ENCODE measurements at regions not wholly inside any gene's neighbourhood (a gene's known extent, or its start where the extent isn't known, plus 50 kb on each side); places are given as distances from the start of the nearest gene placed in this dataset.

DNA sequence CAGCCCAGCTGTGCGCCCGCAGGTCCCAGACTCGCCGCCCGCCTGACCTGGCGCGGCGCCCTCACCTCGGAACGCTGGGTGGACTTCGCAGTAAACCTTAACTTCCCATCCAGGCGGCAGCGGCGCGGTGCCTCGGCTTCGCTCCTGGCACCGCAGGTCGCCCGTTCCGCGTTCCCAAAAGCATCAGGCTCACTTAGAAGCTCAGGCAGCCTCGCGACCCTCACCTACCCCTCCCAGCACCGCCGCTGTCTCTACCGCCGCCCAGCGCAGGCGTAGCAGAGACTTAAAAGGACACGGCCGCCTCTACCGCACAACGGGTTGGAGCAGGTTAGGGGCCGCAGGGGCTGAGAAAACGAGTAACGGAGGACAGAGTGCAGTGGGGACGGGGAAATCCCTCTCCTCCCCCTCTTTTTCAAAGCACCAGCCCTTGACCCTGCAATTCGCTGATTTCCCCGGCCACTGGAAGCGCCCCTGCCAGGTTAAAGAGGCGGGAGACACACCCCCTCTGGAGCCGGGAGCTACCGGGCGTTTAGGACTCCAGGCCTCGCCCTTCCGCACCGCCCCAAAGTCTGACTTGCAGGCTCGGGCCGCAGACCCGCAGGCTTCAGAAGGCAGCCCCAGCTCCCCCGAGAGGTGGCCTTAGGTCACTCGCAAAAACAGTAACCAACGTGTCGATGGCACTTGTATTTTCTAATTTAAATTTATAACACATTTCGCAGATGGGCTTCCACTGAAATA is 328.5 kb downstream of the FAM72C start:
- TF ChIP-seq, protein P1, sequence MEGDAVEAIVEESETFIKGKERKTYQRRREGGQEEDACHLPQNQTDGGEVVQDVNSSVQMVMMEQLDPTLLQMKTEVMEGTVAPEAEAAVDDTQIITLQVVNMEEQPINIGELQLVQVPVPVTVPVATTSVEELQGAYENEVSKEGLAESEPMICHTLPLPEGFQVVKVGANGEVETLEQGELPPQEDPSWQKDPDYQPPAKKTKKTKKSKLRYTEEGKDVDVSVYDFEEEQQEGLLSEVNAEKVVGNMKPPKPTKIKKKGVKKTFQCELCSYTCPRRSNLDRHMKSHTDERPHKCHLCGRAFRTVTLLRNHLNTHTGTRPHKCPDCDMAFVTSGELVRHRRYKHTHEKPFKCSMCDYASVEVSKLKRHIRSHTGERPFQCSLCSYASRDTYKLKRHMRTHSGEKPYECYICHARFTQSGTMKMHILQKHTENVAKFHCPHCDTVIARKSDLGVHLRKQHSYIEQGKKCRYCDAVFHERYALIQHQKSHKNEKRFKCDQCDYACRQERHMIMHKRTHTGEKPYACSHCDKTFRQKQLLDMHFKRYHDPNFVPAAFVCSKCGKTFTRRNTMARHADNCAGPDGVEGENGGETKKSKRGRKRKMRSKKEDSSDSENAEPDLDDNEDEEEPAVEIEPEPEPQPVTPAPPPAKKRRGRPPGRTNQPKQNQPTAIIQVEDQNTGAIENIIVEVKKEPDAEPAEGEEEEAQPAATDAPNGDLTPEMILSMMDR (conservative IDR thresholded peaks at IDR 0.05), result no peak
- no peak for TF ChIP-seq ZFX (IDR thresholded peaks at IDR 0.05)
